Activated CD8-positive, alpha-beta memory T cell treated with anti-CD3 and anti-CD28 coated beads for 36 hours (primary cell): ENCODE measurements at regions not wholly inside any gene's neighbourhood (a gene's known extent, or its start where the extent isn't known, plus 50 kb on each side); places are given as distances from the start of the nearest gene placed in this dataset.
"Not testable (repeated sequence)": the region's sequence is repeated elsewhere in the genome, so short reads cannot be mapped to it uniquely, and the experiment has no call there.

Source experiments
- CTCF ChIA-PET: fragments of 350-600 bp; sonication (Branson Sonifier 250); formaldehyde crosslinking; loops from one replicate; lab custom pipeline; 2021; ENCODE audit warnings: antibody characterized with exemption; lab: Charles Lee
- POLR2A ChIA-PET: fragments of 350-600 bp; sonication (Branson Sonifier 250); formaldehyde crosslinking; loops from one replicate; lab custom pipeline; 2021; ENCODE audit warnings: antibody characterized with exemption; lab: Charles Lee

DNA sequence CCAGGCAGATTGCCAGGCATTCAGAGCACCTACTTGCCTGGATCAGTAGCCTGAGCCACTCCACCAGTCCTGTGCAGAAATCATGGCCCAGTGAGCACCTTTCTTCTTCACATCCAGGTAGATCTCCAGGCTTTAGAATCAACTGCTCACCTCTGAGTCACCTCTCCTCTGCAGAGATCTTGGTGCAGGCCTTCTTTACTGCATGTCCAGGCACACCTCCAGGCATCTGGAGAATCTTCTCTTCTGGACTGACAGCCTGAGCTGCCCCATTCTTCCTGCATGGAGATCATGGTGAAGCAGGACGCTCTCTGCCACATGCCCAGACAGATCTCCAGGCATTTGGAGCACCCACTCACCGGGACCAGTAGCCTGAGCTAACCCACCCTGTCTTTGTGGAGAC lies 894.5 kb upstream of the MBL2 start:
- CTCF ChIA-PET = no interaction called here
- POLR2A ChIA-PET = no interaction called here

- ChIA-PET POLR2A (no interaction called here), CTCF (no interaction called here)
These were observed 891.9 kb upstream of the MBL2 start for GRCh38 chr10:53664282-53665019.

DNA sequence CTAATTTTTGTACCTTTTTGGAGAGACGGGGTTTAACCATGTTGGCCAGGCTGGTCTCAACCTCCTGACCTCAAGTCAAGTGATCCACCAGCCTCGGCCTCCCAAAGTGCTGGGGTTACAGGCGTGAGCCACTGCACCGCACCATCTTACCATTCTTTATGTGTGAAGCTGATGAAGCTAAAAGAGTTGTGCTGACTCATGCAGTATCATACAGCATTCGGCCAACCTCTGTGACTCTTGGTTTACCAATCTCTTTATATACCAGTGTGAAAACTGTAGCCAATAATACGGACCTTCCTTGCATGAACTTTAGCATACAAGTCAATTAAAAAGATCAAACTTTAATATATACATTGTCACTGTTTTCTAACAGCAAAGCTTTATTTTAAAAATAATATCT lies 878.2 kb upstream of the MBL2 start:
- POLR2A ChIA-PET = no interaction called here
- CTCF ChIA-PET = no interaction called here

- CTCF ChIA-PET, POLR2A ChIA-PET: not testable (repeated sequence)
These were observed 874.6 kb upstream of the MBL2 start for GRCh38 chr10:53647221-53647620.

DNA sequence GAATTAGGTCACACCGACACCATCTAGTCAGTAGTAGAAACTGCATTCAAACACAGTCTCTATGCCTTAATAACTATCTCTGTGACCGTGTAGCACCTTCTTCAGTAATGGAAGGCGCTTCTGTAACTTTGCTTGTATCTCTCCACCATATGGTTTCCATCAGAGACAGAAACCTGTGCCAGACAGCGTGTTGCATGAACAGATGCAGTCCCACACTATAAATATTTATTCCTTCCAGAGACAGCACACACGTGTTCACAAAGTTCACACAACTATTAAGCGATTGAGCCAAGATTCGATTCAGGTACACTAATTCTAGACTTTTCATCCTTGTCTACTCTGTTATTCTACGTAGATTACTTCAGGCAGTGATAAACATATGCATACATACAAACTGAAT lies 873.9 kb upstream of the MBL2 start:
- ChIA-PET CTCF (no interaction called here), POLR2A (no interaction called here)

DNA sequence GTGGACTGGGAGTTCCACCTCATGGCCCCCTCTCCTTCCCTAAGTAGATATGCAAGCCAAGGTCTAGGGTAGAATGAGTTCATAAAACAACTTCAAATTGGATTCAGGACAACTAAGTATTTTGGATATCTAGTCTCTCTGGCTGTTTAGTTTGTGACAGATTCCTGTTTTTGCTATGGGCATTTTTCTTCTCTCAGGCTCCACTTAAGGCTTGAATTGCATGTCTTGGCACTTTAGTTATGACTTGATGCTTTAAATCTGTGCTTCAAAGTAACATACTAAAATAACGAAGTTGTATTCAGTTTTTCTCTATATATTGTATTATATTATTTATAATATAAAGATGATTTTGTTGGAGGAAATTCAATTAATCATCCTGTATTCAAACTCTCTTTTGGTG lies 873.4 kb upstream of the MBL2 start:
- POLR2A ChIA-PET = no interaction called here
- CTCF ChIA-PET = no interaction called here

DNA sequence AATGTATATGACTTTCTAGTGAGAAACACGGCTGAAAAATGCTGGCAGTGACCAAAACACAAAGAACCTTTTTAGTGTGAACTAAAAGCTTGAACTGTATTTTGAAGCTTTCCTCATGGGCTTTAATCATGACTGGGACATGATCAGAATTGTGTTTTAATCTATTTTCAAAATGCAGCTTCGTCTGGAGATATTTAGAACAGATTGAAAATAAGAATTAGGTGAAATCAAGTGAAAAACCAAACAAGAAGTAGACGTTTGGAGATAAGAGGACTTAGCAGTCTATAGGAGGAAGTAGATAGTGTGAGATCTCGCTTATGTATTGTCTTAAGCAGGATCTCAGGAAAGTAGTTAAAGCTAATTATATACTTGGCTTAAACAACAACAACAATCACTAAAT lies 865.4 kb upstream of the MBL2 start:
- POLR2A ChIA-PET = no interaction called here
- CTCF ChIA-PET = no interaction called here

DNA sequence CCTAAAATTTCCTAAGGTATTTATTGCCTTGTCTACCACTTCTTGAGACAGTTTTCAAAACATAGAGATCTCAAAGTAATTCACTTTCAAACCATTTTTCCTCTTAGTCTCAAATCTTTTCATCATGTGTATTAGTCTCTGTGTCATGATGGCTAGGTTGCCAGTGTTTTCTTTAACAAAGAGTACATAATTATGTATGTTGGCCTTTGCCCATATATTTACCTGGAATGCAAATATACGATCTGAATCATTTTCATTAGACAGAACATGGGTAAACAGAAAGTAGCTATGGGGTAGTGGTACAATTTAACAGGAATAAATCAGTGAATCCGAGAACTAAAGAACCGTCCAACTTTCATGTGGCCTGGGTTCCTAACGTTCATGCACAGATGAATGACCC lies 852.1 kb upstream of the MBL2 start:
- ChIA-PET POLR2A (no interaction called here), CTCF (no interaction called here)

DNA sequence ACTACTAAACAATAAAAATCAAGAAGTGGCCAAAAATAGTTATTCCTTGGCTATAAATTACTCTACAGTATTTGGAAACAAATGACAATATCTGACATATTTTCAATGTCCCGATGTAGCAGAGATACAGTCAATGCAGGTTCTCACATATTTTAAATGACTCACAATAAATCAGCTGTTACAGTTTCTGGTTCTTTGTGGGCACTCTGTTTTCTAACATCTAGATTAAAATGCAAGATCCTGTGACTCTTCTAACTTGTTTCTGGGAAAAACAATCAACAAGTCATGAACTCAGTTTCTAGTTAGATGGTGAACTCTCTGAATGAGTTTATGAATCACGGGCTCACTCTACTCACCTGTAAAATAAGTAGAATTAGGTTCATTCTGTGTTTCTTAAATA lies 849.6 kb upstream of the MBL2 start:
- ChIA-PET CTCF (no interaction called here), POLR2A (no interaction called here)

- CTCF ChIA-PET = interaction anchor here (0.7 kb wide), 1 partner anchor 1577 kb away, joined by 3 read pairs; no protein-coding TSS in a partner anchor
- POLR2A ChIA-PET = no interaction called here
These were observed 847.1 kb upstream of the MBL2 start for GRCh38 chr10:53619671-53620070.

GRCh38 chr10:53607691-53608090 lies 835.1 kb upstream of the MBL2 start:
- ChIA-PET POLR2A (no interaction called here), CTCF (no interaction called here)

- POLR2A ChIA-PET = no interaction called here
- CTCF ChIA-PET = no interaction called here
These were observed 834.4 kb upstream of the MBL2 start for GRCh38 chr10:53606981-53607380.

GRCh38 chr10:53601260-53601875 lies 828.8 kb upstream of the MBL2 start:
- CTCF ChIA-PET = no interaction called here
- POLR2A ChIA-PET = no interaction called here

DNA sequence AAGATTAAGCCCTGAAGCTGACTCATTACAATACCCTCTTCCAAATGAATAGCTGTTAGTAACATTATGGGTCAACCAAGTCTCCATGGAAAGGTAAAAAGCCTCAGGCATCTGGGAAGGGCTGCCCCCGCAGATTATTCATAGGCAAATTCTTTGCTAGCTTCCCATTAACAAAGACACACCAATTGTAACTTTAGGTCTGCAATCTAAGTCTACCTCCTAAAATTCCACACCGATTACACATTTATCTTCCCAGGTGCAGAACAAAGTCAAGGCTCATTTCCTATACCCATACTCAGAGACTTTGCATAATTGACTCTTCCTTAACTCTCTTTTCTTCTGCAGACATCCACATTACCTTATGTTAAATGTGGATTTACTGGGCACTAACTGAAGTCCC lies 826.3 kb upstream of the MBL2 start:
- POLR2A ChIA-PET = no interaction called here
- CTCF ChIA-PET = no interaction called here

DNA sequence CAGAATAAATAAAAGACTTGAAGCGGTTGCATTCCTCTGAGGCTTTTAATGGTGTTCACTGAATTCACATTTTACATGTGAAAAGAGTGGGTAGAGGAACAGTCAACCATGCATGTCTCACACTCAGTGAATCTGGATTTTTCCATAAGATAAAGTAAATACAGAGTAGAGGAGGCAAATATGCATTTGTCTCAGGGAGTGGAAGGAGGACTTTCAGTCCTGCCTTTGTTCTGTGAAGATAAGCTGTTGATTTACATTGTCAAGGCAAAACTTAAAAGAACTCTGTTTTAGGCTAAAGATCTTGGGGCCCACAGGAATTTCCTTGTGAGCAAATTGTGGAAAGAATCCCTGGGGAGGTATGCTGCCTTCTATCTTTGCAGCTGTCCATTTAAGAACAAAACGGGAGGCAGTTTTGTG lies 825.3 kb upstream of the MBL2 start:
- CTCF ChIA-PET = no interaction called here
- POLR2A ChIA-PET = no interaction called here

DNA sequence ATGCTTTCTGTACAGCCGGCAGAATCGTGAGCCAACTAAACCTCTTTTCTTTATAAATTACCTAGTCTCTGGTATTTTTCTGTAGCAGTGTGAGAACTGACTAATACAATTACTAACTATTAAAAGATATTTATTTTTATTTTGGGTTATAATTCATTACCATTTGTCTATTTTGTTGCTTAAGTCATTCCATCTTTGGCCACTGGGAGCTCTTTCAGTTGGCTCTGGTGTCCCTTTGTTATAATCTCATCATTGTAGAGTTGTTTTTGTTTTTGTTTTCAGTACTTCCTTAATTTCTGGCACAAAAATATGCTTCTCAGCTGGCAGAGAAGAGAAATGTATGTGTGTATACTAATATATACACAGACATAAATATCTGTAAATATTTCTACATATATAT lies 807.9 kb upstream of the MBL2 start:
- POLR2A ChIA-PET = no interaction called here
- CTCF ChIA-PET = no interaction called here

DNA sequence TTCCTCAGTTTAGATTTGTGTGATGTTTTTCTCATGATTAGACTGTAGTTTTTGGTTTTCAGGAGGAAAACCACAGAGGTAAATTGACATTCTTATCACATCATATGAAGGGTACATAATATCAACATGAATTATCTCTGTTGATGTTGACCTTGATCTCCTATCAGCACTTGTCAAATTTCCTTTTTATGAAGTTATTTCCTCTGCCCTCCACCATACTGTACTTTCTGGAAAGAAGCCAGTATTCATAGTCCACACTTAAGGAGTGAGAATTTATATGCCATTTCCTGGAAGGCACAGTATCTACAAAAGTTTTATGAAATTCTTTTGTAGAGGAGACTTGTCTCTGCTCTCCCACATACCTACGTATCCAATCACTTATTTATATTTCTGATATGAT lies 807.2 kb upstream of the MBL2 start:
- ChIA-PET CTCF (no interaction called here), POLR2A (no interaction called here)

GRCh38 chr10:53574024-53574423 lies 801.4 kb upstream of the MBL2 start:
- ChIA-PET CTCF (no interaction called here), POLR2A (no interaction called here)

DNA sequence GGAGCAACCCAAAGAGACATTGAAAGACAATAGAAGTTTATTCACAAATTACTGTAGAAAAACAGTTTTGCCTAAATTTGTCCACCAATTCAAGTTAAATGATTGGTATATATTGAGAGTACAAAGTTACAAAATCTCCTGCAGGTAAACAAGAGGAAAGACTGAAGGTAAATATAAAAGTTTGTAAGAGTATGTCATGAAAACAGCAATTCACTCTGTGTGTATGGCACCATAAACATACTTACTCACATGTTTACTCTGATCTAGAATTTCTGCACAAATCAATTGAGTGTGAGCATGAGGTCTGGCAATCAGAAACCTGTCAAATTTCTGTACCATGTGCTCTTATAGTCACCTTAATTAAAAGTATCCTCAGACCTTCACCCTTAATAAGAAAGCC lies 800.9 kb upstream of the MBL2 start:
- ChIA-PET CTCF (no interaction called here), POLR2A (no interaction called here)

DNA sequence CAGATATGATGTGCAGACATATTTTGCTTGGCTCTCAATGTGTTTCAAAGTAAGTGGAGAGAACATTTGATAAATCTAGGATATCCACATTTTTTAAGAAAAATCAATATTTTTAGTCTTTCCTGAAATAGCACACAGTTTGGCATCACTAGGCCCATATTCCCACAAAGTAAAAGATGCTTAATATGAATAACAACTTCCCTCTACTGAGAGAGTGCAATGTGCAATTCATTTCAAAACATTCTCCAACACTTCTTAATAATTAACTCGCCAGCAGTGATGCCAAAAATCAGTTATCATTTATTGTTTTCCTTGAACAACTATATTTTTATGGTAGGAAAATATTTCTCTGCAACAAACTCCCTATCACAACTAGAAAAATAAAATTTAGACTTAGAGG lies 800.2 kb upstream of the MBL2 start:
- ChIA-PET POLR2A (no interaction called here), CTCF (no interaction called here)

GRCh38 chr10:53570221-53570620 lies 797.6 kb upstream of the MBL2 start:
- POLR2A ChIA-PET = no interaction called here
- CTCF ChIA-PET = no interaction called here

GRCh38 chr10:53569455-53569854 lies 796.9 kb upstream of the MBL2 start:
- CTCF ChIA-PET = no interaction called here

More at GRCh38 chr10:53569455-53569854, 796.9 kb upstream of the MBL2 start:
- POLR2A ChIA-PET = no interaction called here
